PC-3 (cell line): ENCODE measurements at regions not wholly inside any gene's neighbourhood (a gene's known extent, or its start where the extent isn't known, plus 50 kb on each side); places are given as distances from the start of the nearest gene placed in this dataset.
A peak's percentile ranks its signal among the peaks of the same experiment; 100 is the strongest.

ENCODE experiments used
- ATAC-seq: fragments of 200-7000 bp; cut with Tn5 transposase; 2 replicates; pipeline ENCODE4 v1.9.1; 2020; ENCODE audit warnings: mild to moderate bottlenecking, moderate library complexity
- BruUV-seq: library from RNA; stranded (reverse); fragments of 400-500 nt; replicated peaks from 2 replicates; lab custom pipeline; 2021; lab: Mats Ljungman, UMichigan
- CTCF ChIA-PET: fragments of 300-600 bp; sonication (Branson Sonifier 250); formaldehyde crosslinking; loops from one replicate; lab custom pipeline; 2022; ENCODE audit warnings: antibody characterized with exemption; lab: Charles Lee
- POLR2A ChIA-PET: fragments of 300-600 bp; sonication (Branson Sonifier 250); formaldehyde crosslinking; loops from one replicate; lab custom pipeline; 2022; ENCODE audit warnings: antibody characterized with exemption; ENCODE audit not compliant: unreplicated experiment; lab: Charles Lee
- DNase-seq: peaks from one replicate; pipeline ENCODE4 v3.0.0-alpha.2; 2015
- H2AFZ ChIP-seq: fragments of 300-600 bp; sonication (generic); 2 replicates; pipeline ENCODE4 v1.6.0; 2016; ENCODE audit warnings: antibody characterized with exemption, low read length
- H3F3A ChIP-seq: fragments of 300-600 bp; sonication (generic); one replicate; pipeline ENCODE4 v1.6.0; 2017; ENCODE audit warnings: antibody characterized with exemption, low read length, control low read depth, mild to moderate bottlenecking; ENCODE audit not compliant: unreplicated experiment
- H3K27ac ChIP-seq: fragments of 300-600 bp; sonication (generic); 2 replicates; pipeline ENCODE4 v1.5.1; 2016; ENCODE audit warnings: mild to moderate bottlenecking, low read length
- H3K27me3 ChIP-seq: fragments of 300-600 bp; sonication (generic); 2 replicates; pipeline ENCODE4 v1.6.1; 2016; ENCODE audit warnings: low read length, mixed read lengths
- H3K36me3 ChIP-seq: fragments of 300-600 bp; sonication (generic); 2 replicates; pipeline ENCODE4 v1.6.1; 2016; ENCODE audit warnings: low read depth, mixed run types, low read length, mixed read lengths
- H3K4me1 ChIP-seq: fragments of 300-600 bp; sonication (generic); 2 replicates; pipeline ENCODE4 v1.5.1; 2016; ENCODE audit warnings: low read length; ENCODE audit not compliant: insufficient read depth
- H3K4me2 ChIP-seq: fragments of 300-600 bp; sonication (generic); 2 replicates; pipeline ENCODE4 v1.6.0; 2016; ENCODE audit warnings: low read length
- H3K4me3 ChIP-seq: fragments of 300-600 bp; sonication (generic); 2 replicates; pipeline ENCODE4 v1.5.1; 2016; ENCODE audit warnings: mild to moderate bottlenecking, low read length, mixed read lengths
- H3K79me2 ChIP-seq: fragments of 300-600 bp; sonication (generic); 2 replicates; pipeline ENCODE4 v1.6.1; 2017; ENCODE audit warnings: low read length, mixed read lengths
- H3K9ac ChIP-seq: fragments of 300-600 bp; sonication (generic); 2 replicates; pipeline ENCODE4 v1.6.0; 2016; ENCODE audit warnings: mild to moderate bottlenecking, low read length
- H3K9me2 ChIP-seq: fragments of 300-600 bp; sonication (generic); replicated peaks from 2 replicates; pipeline ENCODE4 v1.6.1; 2016; ENCODE audit warnings: mixed run types, low read length, mixed read lengths
- H3K9me3 ChIP-seq: fragments of 300-600 bp; sonication (generic); 2 replicates; pipeline ENCODE4 v1.6.1; 2016; ENCODE audit warnings: low read length, mixed read lengths
- H4K20me1 ChIP-seq: fragments of 300-600 bp; sonication (generic); 2 replicates; pipeline ENCODE4 v1.6.1; 2016; ENCODE audit warnings: low read length, mixed read lengths
- EZH2 ChIP-seq: fragments of 300-600 bp; sonication (generic); IDR thresholded peaks from one replicate; pipeline ENCODE4 v1.6.1; 2017; ENCODE audit warnings: antibody characterized with exemption, mild to moderate bottlenecking, low read length; ENCODE audit not compliant: unreplicated experiment
- EZH2phosphoT487 ChIP-seq: fragments of 300-600 bp; sonication (generic); IDR thresholded peaks from 2 replicates; pipeline ENCODE4 v1.6.1; 2018; ENCODE audit warnings: mild to moderate bottlenecking, antibody characterized with exemption, low read length, borderline replicate concordance
- intact Hi-C: fragments of 100-400 bp; cut with micrococcal nuclease; formaldehyde crosslinking; loops from 2 replicates; pipeline ENCODE4 v1.9.0; 2023
- TF ChIP-seq, protein P1 (sequence below): fragments of 300-600 bp; sonication (generic); conservative IDR thresholded peaks from 2 replicates; pipeline ENCODE4 v1.5.1; 2017; ENCODE audit warnings: antibody characterized with exemption, low read depth, mild to moderate bottlenecking, low read length

DNA sequence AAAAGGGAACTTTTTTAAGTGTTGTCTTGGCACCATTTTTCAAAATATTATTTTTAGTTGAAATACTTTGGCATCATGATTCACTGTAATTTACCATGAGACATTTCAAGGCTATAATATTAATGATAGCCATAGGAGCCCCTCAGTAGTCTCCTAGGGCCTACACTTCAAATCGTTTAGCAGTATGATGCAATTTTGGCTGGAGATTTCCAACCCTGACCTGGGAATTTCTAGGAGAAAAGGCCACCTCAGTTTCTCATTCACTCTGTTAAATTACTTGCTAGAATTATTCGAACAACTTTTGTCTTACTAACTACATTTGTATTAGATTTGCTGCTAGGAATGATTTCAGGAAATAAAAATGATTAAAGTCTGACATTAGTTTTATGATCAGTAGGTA, 1610.9 kb upstream of the RAG2 start:
- Histone ChIP-seq H3K9me2 (no peaks in the 10 kb centered on the region), H3F3A (no peaks in the 10 kb centered on the region), H3K79me2 (no peaks in the 10 kb centered on the region), H3K4me2 (no peak overlapping the region), H3K27me3 (no peaks in the 10 kb centered on the region), H3K4me1 (no peaks in the 10 kb centered on the region), H3K9me3 (no peaks in the 10 kb centered on the region), H3K27ac (no peak overlapping the region), H3K9ac (no peak overlapping the region), H3K36me3 (no peaks in the 10 kb centered on the region), H4K20me1 (no peaks in the 10 kb centered on the region), H3K4me3 (no peak overlapping the region), H2AFZ (no peak overlapping the region)
- TF ChIP-seq EZH2, result no peak
- TF ChIP-seq, protein P1, sequence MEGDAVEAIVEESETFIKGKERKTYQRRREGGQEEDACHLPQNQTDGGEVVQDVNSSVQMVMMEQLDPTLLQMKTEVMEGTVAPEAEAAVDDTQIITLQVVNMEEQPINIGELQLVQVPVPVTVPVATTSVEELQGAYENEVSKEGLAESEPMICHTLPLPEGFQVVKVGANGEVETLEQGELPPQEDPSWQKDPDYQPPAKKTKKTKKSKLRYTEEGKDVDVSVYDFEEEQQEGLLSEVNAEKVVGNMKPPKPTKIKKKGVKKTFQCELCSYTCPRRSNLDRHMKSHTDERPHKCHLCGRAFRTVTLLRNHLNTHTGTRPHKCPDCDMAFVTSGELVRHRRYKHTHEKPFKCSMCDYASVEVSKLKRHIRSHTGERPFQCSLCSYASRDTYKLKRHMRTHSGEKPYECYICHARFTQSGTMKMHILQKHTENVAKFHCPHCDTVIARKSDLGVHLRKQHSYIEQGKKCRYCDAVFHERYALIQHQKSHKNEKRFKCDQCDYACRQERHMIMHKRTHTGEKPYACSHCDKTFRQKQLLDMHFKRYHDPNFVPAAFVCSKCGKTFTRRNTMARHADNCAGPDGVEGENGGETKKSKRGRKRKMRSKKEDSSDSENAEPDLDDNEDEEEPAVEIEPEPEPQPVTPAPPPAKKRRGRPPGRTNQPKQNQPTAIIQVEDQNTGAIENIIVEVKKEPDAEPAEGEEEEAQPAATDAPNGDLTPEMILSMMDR, result no peak
- TF ChIP-seq EZH2phosphoT487, result no peak
- ATAC-seq, result no peak
- no TSS peak for BruUV-seq
- intact Hi-C loops, result no loop called here
- CTCF ChIA-PET, result no interaction called here
- no peak for DNase-seq
- POLR2A ChIA-PET, result no interaction called here

GRCh38 chr11:38206663-38207062, 1608.6 kb upstream of the RAG2 start:
- DNase-seq (no peak), ATAC-seq (no peak)
- intact Hi-C loops, result no loop called here
- CTCF ChIA-PET, result no interaction called here
- no peak for TF ChIP-seq EZH2phosphoT487
- TF ChIP-seq, protein P1, result no peak
- TF ChIP-seq EZH2, result no peak
- BruUV-seq, result no TSS peak
- H4K20me1 ChIP-seq, result no peaks in the 10 kb centered on the region
- H3K9ac ChIP-seq, result no peak overlapping the region
- H3K9me3 ChIP-seq, result no peaks in the 10 kb centered on the region
- no peak overlapping the region for H3K4me3 ChIP-seq
- no peaks in the 10 kb centered on the region for H3K9me2 ChIP-seq
- H3K27me3 ChIP-seq, result no peaks in the 10 kb centered on the region
- no peak overlapping the region for H2AFZ ChIP-seq
- no peak overlapping the region for H3K27ac ChIP-seq
- H3K79me2 ChIP-seq, result no peaks in the 10 kb centered on the region
- H3F3A ChIP-seq, result no peaks in the 10 kb centered on the region
- H3K36me3 ChIP-seq, result no peaks in the 10 kb centered on the region
- no peak overlapping the region for H3K4me2 ChIP-seq
- no peaks in the 10 kb centered on the region for H3K4me1 ChIP-seq
- POLR2A ChIA-PET, result no interaction called here

- DNase-seq (peak; percentile 6), ATAC-seq (no peak)
- Histone ChIP-seq H3K4me1 (no peaks in the 10 kb centered on the region), H3K4me3 (no peak overlapping the region), H3K36me3 (no peaks in the 10 kb centered on the region), H3K79me2 (no peaks in the 10 kb centered on the region), H3K27ac (no peak overlapping the region), H3F3A (no peaks in the 10 kb centered on the region), H3K9me3 (no peaks in the 10 kb centered on the region), H4K20me1 (no peaks in the 10 kb centered on the region), H2AFZ (0 out of 2 replicates have a peak overlapping the region, but pooled peaks have one; percentile 37), H3K4me2 (no peak overlapping the region), H3K27me3 (no peaks in the 10 kb centered on the region), H3K9ac (no peak overlapping the region), H3K9me2 (no peaks in the 10 kb centered on the region)
- POLR2A ChIA-PET, result no interaction called here
- CTCF ChIA-PET, result interaction anchor here (0.5 kb wide), 1 partner anchor 600 kb away, joined by 3 read pairs; no protein-coding TSS in a partner anchor
- no TSS peak for BruUV-seq
- intact Hi-C loops, result loop anchor here (1.0 kb wide), 1 partner anchor 600 kb away; no protein-coding TSS in a partner anchor
- TF ChIP-seq EZH2, result no peak
- TF ChIP-seq, protein P1, result peak; percentile 19; the same call in 1 of the 2 replicates
These were observed 1593.1 kb upstream of the RAG2 start for GRCh38 chr11:38191101-38191500.
